HG02885 (cell line): ENCODE measurements at regions not wholly inside any gene's neighbourhood (a gene's known extent, or its start where the extent isn't known, plus 50 kb on each side); places are given as distances from the start of the nearest gene placed in this dataset.

Experiments used
- ATAC-seq: cut with Tn5 transposase; IDR thresholded peaks from one replicate; pipeline ENCODE4 v1.9.1; 2021; ENCODE audit warnings: mild to moderate bottlenecking; ENCODE audit not compliant: unreplicated experiment, poor library complexity

DNA sequence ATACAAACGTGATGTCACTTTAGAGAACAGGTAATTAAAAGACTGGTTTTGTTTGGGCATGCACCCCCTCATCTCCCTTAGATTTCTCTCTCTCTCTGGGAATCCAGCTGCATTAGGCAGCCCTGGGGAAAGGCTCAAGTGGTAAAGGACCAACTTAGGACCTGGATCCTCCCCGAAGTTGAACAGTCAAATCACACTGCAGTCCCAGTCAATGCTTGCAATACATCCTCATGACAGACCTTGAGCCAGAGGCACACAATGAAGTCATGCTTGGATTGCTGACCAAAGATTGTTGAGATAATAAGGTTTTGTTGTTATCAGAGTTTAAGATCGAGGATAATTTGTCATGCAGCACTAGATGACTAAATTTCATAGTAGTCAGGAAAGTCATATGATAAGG is 1285.8 kb upstream of the NCAM2 start:
- ATAC-seq: no peak

DNA sequence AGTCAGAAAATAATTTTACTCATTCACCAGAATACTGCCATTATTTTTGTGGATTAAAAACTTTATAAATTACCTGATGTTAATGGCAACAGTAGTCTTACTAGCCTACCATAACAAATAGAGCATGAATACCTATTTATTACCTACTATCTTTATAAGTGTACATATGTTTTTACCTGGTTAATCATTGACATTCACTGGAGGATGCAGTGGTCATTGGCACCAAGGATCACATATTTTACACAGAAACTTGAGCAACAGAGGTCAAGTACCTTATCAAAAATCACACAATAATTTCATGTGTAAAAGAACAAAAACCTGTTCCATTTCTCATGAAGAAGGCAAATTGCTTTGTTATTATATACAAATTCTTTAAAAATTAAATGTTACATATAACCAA is 1284.9 kb upstream of the NCAM2 start:
- ATAC-seq: no peak

DNA sequence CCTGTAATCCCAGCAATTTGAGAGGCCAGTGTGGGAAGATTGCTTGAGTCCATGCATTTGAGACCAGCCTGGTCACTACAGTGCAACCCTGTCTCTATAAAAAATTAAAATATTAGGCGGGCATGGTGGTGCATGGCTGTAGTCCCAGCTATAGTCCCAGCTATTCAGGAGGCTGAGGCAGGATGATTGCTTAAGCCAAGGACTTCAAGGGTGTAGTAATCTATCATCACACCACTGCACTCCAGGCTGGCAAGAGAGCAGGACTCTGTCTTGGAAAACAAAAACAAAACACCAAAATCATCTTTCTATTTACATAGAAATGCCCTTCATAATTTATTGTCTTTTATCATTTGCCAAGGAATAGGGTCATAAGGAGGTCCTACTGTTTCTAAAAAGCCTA is 1274.1 kb upstream of the NCAM2 start:
- no peak for ATAC-seq

DNA sequence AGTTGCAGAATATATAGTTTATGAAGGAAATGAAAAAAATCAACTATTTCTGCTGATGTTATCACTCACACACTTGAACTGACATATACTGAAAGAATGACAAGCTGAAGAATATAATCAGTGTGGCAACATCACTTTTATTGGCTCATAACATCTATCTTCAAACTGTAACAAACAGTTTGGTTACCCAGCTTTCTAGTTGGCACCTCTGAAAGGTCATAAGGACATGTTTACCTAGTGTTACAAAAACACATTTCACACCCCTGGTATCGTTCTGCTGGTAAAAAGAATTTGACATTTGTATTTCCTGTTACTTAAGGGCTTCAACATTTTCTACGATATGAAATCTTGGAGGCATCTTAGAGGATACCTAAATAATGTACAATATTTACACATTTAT is 1267.0 kb upstream of the NCAM2 start:
- ATAC-seq: no peak

DNA sequence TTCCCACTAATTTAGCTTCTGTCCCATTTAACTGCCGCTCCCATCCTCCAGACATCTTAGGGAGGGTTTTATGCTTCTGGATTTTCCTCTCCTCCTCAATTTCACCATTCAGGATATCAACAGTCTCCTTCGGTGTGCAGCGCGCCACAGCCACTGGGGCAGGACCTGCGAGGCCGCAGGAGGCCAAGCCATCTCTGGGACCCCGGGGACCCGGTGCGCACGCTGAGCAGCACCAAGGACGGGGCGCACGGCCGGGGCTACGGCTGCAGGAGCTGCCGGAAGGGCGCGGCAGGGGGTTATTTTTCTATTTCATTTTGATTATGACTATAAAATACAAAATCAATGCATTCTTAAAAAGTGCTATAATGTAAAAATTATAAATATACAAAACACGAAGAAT is 1238.4 kb upstream of the NCAM2 start:
- no peak for ATAC-seq

DNA sequence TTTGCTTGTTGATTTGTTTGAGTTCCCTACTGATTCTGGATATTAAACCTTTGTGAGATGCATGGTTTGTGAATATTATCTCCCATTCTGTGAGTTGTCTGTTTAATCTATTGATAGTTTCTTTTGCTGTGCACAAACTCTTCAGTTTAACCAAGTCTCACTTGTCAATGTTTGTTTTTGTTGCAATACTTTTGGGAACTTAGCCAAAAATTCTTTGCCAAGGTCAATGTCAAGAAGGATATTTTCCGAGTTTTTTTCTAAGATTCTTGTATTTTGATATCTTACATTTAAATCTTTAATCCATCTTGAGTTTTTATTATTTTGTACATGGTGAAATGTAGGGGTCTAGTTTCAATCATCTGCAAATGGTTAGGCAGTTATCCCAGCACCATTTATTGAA is 1230.7 kb upstream of the NCAM2 start:
- no peak for ATAC-seq

DNA sequence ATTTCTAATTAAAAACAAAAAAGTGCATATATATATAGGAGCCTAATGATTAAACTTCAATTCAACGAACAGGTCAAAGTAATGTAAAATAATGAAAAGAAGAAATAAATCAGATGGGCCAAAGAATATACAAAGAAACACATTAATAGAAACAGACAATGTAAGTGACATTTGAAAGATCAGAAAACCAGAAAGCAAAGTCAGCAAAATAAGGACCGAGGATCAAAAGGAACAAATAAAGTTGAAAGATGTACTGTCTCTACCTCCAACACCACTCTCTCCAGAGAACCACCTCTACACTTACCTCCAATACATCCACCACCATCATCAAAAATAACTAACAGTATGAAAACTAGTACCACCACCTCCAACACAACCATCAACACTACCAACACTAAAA is 1226.3 kb upstream of the NCAM2 start:
- no peak for ATAC-seq

DNA sequence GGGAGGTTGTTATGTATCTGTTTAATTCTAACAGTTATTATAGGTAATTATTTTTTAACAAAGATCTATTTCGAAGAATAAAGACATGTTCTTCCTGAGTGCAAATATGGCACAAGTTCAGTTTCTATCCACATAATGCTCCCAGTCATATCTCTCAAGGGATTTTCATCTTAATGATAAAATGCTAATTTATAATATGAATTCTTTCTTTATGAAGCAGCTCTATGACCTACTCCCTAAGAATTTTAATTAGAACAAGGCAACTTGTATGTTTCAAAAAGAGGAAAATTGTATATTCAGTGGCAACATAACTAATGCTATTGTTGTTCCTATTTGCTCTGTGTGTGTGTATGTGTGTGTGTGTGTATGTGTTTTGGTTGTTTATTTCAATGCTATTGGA is 1222.1 kb upstream of the NCAM2 start:
- ATAC-seq: no peak

DNA sequence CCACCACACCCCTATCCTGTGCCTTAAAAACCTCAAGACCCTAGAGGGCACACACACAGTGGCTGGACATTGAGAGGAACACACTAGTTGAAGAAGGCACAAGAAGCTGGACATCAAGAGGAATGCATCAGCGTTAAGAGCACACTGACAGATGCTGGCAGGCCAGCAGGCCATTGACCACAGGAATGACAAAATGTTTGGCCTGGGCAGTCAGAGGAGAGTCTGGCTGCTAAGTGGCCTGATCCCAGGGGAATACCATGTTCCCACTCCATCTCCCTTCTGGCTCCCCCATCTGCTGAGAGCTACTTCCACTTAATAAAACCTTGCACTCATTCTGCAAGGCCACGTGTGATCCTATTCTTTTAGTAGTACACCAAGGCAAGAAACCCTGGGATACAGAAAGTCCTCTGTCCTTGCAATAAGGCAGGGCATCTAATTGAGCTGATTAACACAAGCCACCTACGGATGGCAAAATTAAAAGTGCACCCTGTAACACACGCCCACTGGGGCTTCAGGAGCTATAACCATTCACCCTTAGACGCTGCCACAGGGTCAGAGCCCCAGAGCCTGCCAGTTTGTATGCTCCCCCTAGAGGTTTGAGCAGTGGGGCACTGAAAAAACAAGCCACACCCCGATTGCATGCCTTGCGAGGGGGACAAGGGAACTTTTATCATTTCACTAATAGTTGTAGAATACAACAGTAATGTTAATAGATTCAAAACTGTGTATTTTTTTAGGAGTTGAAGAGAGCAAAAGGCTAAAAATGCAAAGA is 1216.1 kb upstream of the NCAM2 start:
- no peak for ATAC-seq

DNA sequence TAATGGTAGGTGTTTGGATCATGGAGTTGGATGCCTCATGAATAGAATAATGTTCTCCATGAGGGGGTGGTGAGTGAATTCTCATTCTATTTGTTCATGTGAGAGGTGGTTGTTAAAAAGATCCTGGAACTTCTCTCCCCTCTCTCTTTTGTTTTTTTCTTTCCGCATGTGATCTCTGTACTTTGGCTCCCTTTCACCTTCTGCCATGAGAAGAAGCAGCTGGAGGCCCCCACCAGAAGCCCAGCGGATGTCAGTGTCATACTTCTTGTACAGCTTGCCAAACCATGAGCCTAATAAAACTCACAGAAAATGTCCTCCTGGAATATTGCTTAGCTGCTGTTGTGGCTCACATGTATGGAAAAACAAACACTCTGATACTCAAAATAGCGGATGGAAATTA is 1212.3 kb upstream of the NCAM2 start:
- ATAC-seq: no peak

DNA sequence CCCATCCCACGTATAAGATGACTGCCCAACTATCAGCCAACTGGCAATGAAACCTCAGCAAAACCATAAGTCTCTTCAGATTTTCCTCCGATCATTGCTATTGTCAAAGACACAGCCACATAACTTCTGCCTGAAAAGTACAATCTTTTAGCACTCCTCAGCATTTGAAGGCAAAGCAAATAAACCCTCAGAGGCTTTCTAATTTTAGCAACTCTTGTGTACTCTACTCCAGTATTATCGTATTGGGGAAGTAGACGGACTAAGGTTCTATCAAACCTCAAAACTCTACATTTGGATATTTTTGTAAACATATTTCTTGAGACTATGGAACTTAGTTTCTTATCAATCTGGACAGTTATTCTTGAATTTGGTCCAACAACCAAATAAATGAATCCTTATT is 1206.2 kb upstream of the NCAM2 start:
- no peak for ATAC-seq

DNA sequence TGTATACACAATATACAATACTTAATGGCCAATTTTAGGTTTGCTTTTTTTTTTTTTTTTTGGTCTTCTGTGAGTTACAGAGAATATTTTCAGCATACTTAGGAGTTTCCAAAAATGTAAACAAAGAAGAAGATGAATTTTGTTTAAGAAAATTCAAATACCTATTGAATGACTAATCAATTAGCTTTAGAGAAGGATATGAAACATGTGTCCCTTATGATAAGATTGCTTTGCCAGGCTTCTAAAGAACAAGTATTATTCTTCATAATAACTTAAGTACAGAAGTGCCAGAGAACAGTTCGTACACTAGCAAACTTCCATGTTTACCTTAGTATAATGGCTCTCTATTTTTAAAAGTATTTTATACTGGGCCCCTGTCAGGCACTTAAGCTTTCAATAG is 1191.0 kb upstream of the NCAM2 start:
- no peak for ATAC-seq

DNA sequence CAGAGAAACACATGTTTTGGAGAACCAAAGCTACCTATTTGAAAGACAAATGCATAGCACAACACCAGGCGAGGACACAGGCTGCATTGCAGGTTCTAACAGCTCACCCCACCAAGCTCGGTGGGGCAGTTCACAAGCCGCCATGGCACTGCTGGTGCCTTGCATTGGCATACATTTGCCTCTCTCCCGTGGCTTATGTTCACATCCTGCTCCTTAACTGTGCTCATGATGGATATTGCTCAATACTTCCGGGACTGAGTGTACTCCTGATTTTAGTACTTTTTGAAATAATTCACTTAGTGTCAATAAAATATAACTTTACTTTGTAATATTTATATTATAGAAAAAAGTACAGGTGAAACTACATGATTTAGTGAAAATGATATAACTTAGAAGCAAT is 1187.4 kb upstream of the NCAM2 start:
- ATAC-seq: no peak

DNA sequence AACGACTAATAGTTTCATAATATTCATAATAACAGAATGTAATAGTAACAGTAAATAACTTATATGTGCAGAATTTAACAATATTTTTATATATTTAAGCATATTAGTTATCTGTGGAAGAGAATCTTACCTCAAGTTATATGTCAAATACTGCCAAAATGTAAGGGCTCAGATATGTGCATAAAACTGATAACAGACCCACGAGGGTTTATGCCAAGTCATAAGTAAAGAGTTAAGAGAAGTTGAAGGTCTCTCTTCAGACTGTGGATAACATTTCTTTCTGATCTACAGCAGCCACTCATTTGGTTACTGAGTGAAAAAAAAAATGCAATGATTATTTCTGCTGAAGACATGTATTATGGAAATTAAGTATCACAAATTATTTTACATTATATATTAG is 1167.8 kb upstream of the NCAM2 start:
- no peak for ATAC-seq

DNA sequence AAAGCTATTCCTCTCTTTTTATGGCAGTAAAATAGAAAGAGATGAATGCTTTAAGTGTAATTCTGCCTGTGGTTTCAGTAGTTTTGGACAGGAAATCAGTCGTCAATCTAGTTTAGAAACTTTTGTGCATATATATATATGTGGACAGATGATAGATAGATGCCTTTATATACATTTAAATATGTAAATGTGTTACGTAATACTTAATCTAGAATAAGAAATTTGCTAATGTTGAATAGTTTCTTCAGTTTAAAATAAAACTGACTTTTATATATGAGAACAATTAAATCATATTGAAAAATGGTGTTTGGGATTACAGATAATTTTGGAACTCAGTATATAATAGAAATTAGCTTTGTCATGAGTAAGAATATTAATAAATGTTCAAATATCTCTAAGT is 1165.7 kb upstream of the NCAM2 start:
- no peak for ATAC-seq

DNA sequence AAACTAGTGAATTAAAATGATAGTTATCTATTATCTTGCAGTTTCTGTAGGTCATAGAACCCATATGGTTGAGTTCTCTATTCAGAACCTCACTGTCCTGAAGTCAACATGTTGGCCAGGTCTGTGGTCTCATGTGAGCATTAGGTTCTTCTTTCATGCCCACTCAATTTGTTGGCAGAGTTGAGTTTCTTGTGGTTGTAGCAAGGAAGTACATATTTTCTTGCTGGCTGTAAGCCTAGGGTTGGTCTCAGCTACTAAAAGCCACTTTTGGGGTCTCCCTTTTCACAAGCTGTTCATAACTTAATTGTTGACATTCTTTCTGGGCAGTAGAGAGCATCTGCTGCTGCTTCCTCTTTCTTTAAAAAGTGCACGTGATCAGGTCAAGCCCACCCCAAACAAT is 1165.1 kb upstream of the NCAM2 start:
- no peak for ATAC-seq

DNA sequence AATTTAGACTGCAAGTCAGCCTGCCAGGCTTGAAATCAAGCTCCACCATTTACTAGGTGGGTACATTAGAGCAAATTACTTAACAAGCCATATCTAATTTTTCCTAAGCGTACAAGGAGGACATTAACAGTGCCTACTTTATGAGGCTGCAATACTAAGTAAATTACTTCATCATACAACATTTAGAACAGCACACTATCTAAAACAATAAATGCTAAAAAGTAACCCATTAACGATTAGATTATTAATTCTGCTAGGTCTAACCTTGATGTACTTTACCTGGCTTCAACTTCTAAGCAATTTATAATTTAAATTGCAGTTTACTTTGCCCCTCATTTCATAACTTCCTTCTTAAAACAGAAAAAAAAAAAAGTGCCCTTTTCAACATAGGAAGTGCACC is 1155.6 kb upstream of the NCAM2 start:
- ATAC-seq: no peak

DNA sequence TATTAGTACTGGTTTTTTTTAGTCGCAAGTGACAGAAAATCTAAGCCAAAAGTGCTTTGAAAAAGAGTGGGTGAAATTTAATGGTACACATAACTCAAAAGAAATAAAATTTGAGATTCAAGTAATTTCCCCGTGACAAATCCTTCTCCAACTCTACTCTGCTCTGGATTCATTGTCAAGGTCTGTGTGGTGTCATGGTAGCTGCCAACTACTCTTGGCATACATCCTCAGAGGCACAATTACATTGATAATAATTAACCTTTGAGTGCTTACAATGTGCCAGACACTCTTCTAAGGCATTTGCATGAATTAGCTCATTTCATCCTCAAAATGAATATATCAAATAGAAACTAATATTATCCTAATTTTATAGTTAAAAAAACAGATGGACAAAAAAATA is 1153.9 kb upstream of the NCAM2 start:
- no peak for ATAC-seq

DNA sequence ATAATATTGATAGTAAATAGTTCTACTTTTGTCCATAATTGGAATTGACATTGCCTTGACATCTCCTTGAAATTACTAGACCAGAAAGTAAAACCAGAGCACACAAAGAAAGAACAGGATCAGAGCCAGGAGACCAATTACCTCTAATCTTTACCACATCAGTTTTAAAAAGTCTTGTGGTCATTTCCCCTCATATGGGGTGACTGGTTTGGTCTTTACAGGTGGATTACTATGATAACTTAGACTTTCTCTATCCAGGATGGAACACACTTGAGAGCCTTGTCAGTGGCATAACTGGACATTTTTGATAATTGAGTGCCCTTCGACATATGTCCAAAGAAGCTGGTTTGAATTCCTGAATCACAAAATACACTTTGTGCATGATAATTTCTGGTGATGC is 1148.1 kb upstream of the NCAM2 start:
- ATAC-seq: no peak

DNA sequence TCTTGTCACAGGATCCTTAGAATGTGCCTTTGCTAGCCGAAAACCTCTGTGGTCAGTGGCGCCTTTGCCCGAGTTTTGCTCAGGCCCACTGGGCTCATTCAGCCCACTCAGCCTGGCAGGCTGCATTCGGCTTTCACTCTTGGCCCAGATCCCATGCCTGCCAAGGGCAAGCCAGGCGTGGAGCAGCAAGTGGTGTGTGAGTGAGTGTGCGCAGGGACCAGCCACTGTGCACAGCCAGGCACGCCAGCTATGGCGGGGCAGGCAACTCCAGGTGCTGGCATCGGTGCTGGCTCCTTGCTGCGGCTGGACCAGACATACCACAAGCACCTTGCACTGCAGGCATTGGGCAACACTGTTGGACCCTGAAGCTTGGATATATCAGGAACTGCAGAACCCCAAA is 1145.1 kb upstream of the NCAM2 start:
- no peak for ATAC-seq

DNA sequence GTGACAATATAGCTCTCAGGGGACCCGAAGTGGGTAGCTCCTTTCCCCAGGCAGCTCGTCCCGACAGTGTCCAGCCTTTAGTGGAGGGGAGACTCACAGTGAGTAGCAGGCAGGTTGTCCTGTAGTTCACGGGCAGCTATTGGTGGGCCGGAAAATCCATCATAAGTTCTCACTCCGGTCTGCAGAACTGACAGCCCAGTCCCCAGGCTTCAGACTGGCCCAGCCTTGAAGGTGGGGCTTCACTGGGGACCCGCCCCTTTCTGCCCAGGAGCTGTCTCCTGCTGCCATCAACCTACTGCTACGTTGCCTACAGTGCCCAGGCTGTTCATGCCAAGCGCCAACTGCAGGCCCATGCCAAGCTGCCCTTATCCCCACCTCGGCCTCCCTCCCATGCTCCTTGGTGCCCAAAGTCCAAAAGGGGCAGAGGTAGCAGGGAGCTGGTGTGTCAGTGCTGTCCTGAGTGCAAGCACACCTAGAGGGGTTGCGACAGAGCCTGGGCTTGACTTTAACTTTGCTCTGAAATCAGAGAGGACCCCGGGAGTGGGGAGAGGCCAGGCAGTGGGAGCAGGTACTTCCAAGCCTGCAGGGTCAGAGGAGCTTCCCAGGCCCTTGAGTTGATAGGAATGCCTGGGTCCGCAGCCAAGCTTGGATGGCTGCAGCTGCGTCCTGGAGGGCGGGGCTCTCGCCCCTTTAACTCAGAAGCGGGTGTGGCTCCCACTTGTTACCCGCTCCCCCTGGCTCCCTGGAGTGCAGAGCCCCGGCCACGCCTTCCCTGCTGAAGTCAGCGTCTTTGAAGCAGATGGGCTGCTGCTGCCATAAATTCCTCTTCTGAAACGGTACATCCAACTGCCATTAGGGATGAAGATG is 1144.3 kb upstream of the NCAM2 start:
- no peak for ATAC-seq

DNA sequence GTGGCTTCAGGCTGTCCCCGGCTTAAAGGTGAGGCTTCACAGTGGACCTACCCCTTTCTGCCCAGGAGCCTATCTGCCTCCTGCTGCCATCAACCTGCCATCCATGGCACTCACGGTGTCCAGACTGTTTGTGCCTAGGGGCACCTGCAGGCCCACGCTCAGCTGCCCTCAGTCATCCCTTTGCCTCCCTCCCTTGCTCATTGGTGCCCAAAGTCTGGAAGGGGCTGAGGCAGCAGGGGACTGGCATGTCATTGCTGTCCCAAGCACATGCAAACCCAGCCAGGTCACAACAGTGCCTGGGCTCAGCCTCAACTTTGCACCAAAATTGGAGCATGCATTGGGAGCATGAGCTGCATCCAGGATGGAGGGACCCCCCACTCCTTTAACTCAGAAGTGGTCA is 1142.7 kb upstream of the NCAM2 start:
- ATAC-seq: no peak
